ENCODE measurements at regions not wholly inside any gene's neighbourhood (a gene's known extent, or its start where the extent isn't known, plus 50 kb on each side); places are given as distances from the start of the nearest gene placed in this dataset.

- no peak for TF ChIP-seq CTCF (IDR thresholded peaks at IDR 0.05)
- TF ChIP-seq ZFX (IDR thresholded peaks at IDR 0.05; ENCODE audit: borderline replicate concordance), result no peak
Observed at GRCh38 chr18:73888565-73888964, 259.1 kb downstream of the FBXO15 start.

All from 22Rv1 (cell line).